ENCODE measurements at regions not wholly inside any gene's neighbourhood (a gene's known extent, or its start where the extent isn't known, plus 50 kb on each side); places are given as distances from the start of the nearest gene placed in this dataset.

DNA sequence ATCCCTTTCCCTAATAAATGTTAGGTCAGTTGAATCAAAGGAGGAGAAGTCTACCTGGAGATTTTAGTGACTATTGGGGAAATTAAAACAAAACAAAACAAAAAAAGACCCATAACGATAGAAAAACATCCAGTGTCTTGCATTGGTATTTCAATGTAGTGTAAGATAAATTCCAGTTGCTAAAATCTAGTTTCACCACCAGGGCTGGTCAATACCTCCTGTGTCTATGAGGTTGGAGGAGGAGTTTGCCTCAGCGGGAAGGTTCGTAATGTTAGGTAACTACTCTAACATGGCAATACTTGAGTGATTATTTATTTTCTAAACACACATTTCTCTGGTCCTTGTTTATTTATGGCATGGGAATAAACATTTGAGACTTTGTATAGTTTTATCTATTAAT is 483.2 kb downstream of the FGF9 start:
- H3K4me3 ChIP-seq: no peak overlapping the region
- no peak overlapping the region for H3K27ac ChIP-seq
- H3K36me3 ChIP-seq: no peaks in the 10 kb centered on the region
- H3K9me3 ChIP-seq: no peaks in the 10 kb centered on the region
- ATAC-seq (ENCODE audit: insufficient number of reproducible peaks, low FRiP score, low read depth) (no peak), DNase-seq (ENCODE audit: low spot score) (no peak)
- no peaks in the 10 kb centered on the region for H3K27me3 ChIP-seq (replicated peaks; ENCODE audit: insufficient read depth)
- H3K4me1 ChIP-seq (ENCODE audit: control insufficient read depth in 1 of 2, low read depth in 2 of 2): no peaks in the 10 kb centered on the region
- no peak for TF ChIP-seq CTCF (IDR thresholded peaks at IDR 0.05)

DNA sequence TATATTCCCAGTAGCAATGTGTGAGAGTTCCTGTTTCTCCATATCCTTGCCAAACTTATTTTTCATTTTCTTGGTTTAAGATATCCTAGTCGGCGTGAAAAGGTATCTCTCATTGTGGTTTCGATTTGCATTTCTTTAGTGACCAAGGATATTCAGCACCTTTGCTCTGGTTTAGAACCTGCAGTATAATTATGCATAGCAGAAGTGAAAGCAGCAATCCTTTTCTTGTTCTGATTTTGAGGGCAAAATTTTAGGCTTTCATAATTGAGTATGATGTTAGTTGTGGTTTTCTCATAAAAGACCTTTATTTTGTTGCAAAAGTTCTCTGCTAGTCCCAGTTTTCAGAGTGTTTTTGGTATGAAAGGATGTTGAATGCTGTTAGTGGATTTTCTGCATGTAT is 491.0 kb downstream of the FGF9 start:
- no peak for ATAC-seq (ENCODE audit: insufficient number of reproducible peaks, low FRiP score, low read depth)
- TF ChIP-seq CTCF (IDR thresholded peaks at IDR 0.05): no peak
- no peaks in the 10 kb centered on the region for H3K4me1 ChIP-seq (ENCODE audit: control insufficient read depth in 1 of 2, low read depth in 2 of 2)

DNA sequence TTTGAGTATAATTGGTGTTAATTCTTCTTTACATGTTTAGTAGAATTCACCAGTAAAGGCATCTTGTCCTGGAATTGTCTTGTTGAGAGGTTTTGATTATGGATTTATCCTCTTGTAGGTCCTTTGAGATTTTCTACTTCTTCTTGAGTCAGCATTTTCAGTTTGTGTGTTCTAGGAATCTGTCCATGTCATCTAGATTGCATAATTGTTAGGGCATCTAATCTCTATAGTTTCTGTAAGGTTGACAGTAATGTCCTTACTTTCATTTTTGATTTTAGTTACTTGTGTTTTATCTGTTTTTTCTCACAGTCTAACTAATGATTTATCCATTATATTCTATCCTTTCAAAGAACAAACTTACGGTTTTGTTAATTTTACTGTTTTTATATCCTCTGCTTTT is 492.0 kb downstream of the FGF9 start:
- peak overlapping the region; percentile 15 for H3K4me3 ChIP-seq
- no peaks in the 10 kb centered on the region for H3K4me1 ChIP-seq (ENCODE audit: control insufficient read depth in 1 of 2, low read depth in 2 of 2)
- ATAC-seq (ENCODE audit: insufficient number of reproducible peaks, low FRiP score, low read depth) (no peak), DNase-seq (ENCODE audit: low spot score) (no peak)
- no peaks in the 10 kb centered on the region for H3K27me3 ChIP-seq (replicated peaks; ENCODE audit: insufficient read depth)
- no peaks in the 10 kb centered on the region for H3K9me3 ChIP-seq
- H3K36me3 ChIP-seq: no peaks in the 10 kb centered on the region
- no peak overlapping the region for H3K27ac ChIP-seq
- TF ChIP-seq CTCF (IDR thresholded peaks at IDR 0.05): no peak

More for the DNA sequence above, 491.0 kb downstream of the FGF9 start:
- no peaks in the 10 kb centered on the region for H3K27me3 ChIP-seq (replicated peaks; ENCODE audit: insufficient read depth)
- no peak overlapping the region for H3K4me3 ChIP-seq
- no peak for DNase-seq (ENCODE audit: low spot score)
- no peaks in the 10 kb centered on the region for H3K36me3 ChIP-seq
- no peak overlapping the region for H3K27ac ChIP-seq
- no peaks in the 10 kb centered on the region for H3K9me3 ChIP-seq

- no peak for DNase-seq (ENCODE audit: low spot score)
- H3K9me3 ChIP-seq: no peaks in the 10 kb centered on the region
- H3K27me3 ChIP-seq (replicated peaks; ENCODE audit: insufficient read depth): no peaks in the 10 kb centered on the region
- TF ChIP-seq CTCF (IDR thresholded peaks at IDR 0.05): no peak
- no peak overlapping the region for H3K4me3 ChIP-seq
- no peak for ATAC-seq (ENCODE audit: insufficient number of reproducible peaks, low FRiP score, low read depth)
- no peaks in the 10 kb centered on the region for H3K4me1 ChIP-seq (ENCODE audit: control insufficient read depth in 1 of 2, low read depth in 2 of 2)
- no peak overlapping the region for H3K27ac ChIP-seq
- H3K36me3 ChIP-seq: no peaks in the 10 kb centered on the region
These were observed 497.7 kb downstream of the FGF9 start for GRCh38 chr13:22168437-22169190.

GRCh38 chr13:22169473-22169872 is 498.6 kb downstream of the FGF9 start:
- ATAC-seq (ENCODE audit: insufficient number of reproducible peaks, low FRiP score, low read depth) (no peak), DNase-seq (ENCODE audit: low spot score) (no peak)
- no peaks in the 10 kb centered on the region for H3K36me3 ChIP-seq
- no peaks in the 10 kb centered on the region for H3K4me1 ChIP-seq (ENCODE audit: control insufficient read depth in 1 of 2, low read depth in 2 of 2)
- no peaks in the 10 kb centered on the region for H3K27me3 ChIP-seq (replicated peaks; ENCODE audit: insufficient read depth)
- TF ChIP-seq CTCF (IDR thresholded peaks at IDR 0.05): no peak
- no peak overlapping the region for H3K27ac ChIP-seq
- H3K9me3 ChIP-seq: no peaks in the 10 kb centered on the region
- H3K4me3 ChIP-seq: no peak overlapping the region
